ENCODE measurements at regions not wholly inside any gene's neighbourhood (a gene's known extent, or its start where the extent isn't known, plus 50 kb on each side); places are given as distances from the start of the nearest gene placed in this dataset.

- TF ChIP-seq CTCF (IDR thresholded peaks at IDR 0.05) (no peak), POLR2A (IDR thresholded peaks at IDR 0.05) (no peak)
Observed at GRCh38 chr15:97457203-97457847, 503.2 kb upstream of the ARRDC4 start.
